ENCODE measurements at regions not wholly inside any gene's neighbourhood (a gene's known extent, or its start where the extent isn't known, plus 50 kb on each side); places are given as distances from the start of the nearest gene placed in this dataset.

- no peaks in the 10 kb centered on the region for H3K4me1 ChIP-seq (ENCODE audit: control insufficient read depth, extremely low read depth, insufficient read depth, low read length)
- H3K4me3 ChIP-seq (replicated peaks in 1 of 3; ENCODE audit: insufficient read depth in 1 of 3, low read depth in 1 of 3, low read length in 3 of 3) = no peak overlapping the region
- BruUV-seq (replicated peaks) = no TSS peak
- ChIA-PET POLR2A (no interaction called here), CTCF (no interaction called here)
- peaks cover 0 to 3% of the 10 kb centered on the region in 2 experiments for H3K27me3 ChIP-seq (ENCODE audit: control insufficient read depth in 2 of 2, insufficient read depth in 2 of 2, low read length in 2 of 2)
- TF ChIP-seq POLR2A (IDR thresholded peaks at IDR 0.05; ENCODE audit: low read depth, low read length) (no peak), MYC (IDR thresholded peaks at IDR 0.05; ENCODE audit: low read depth, low read length) (no peak), FOS (IDR thresholded peaks at IDR 0.05; ENCODE audit: borderline replicate concordance, insufficient read depth, low read length) (no peak), MAX (IDR thresholded peaks at IDR 0.05; ENCODE audit: insufficient read depth, insufficient read length) (no peak), EZH2 (IDR thresholded peaks at IDR 0.05; ENCODE audit: borderline replicate concordance, low read depth, low read length, severe bottlenecking) (no peak), GATA2 (IDR thresholded peaks at IDR 0.05; ENCODE audit: insufficient read depth, insufficient read length, low read depth, low read length) (no peak), POLR2AphosphoS5 (IDR thresholded peaks at IDR 0.05; ENCODE audit: insufficient read depth, low read depth, low read length) (no peak), JUN (IDR thresholded peaks at IDR 0.05; ENCODE audit: borderline replicate concordance, insufficient read depth, insufficient read length, low read depth) (no peak)
- dilution Hi-C loops (cut with MboI; ENCODE audit: extremely low pct_ligation_motif_present, low sequenced_read_pairs) (no loop called here), intact Hi-C loops (cut with micrococcal nuclease) (no loop called here)
- no peaks in the 10 kb centered on the region for H3K9me3 ChIP-seq (replicated peaks; ENCODE audit: control insufficient read depth, insufficient read depth, low read length)
- H3K36me3 ChIP-seq (ENCODE audit: control insufficient read depth in 2 of 2, extremely low read depth in 1 of 2, insufficient read depth in 2 of 2, low read length in 2 of 2) = no peaks in the 10 kb centered on the region
- no peaks in the 10 kb centered on the region for H3K9me1 ChIP-seq (replicated peaks; ENCODE audit: control insufficient read depth, extremely low read depth, insufficient read depth, low read length)
- H3K27ac ChIP-seq (ENCODE audit: insufficient read depth, low read depth, low read length) = no peak overlapping the region
- no peak overlapping the region for H3K4me2 ChIP-seq (ENCODE audit: insufficient read depth, low read length)
- no peaks in the 10 kb centered on the region for H4K20me1 ChIP-seq (replicated peaks; ENCODE audit: control insufficient read depth, extremely low read depth, insufficient read depth, low read length)
- no peak overlapping the region for H3K9ac ChIP-seq (replicated peaks; ENCODE audit: extremely low read depth, insufficient read depth, low read length)
- DNase-seq (ENCODE audit: low read depth, low spot score) (no peak), FAIRE-seq (no peak)
- H3K79me2 ChIP-seq (ENCODE audit: control insufficient read depth, insufficient read depth, low read length) = no peaks in the 10 kb centered on the region
- H2AFZ ChIP-seq (ENCODE audit: low read depth, low read length) = no peak overlapping the region
Measured at GRCh38 chr5:53820802-53821171, 260.3 kb downstream of the NDUFS4 start.

DNA sequence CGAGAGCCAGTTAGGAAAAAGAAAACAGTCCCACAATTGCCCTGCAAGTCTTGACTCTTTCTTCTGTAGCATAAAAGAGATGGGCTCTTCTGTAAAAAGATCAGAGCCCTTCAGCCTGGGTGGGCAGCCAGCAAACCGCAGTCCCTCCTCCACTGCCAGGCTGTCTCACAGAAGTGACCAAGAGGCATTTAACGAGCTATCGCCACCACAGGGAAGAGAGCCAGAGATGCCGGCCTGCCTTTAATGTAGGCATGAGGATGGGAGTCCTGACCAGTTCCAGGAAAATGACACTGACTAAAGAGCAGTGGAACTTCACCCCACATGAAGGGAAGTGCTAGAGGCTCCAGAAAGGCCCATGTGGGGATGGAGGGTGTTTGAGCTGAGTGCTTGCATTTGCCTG lies 264.6 kb downstream of the NDUFS4 start:
- Histone ChIP-seq H3K9me3 (replicated peaks; ENCODE audit: control insufficient read depth, insufficient read depth, low read length) (no peaks in the 10 kb centered on the region), H3K9ac (replicated peaks; ENCODE audit: extremely low read depth, insufficient read depth, low read length) (no peak overlapping the region), H3K79me2 (ENCODE audit: control insufficient read depth, insufficient read depth, low read length) (no peaks in the 10 kb centered on the region), H3K27ac (ENCODE audit: insufficient read depth, low read depth, low read length) (no peak overlapping the region), H3K4me3 (replicated peaks in 1 of 3; ENCODE audit: insufficient read depth in 1 of 3, low read depth in 1 of 3, low read length in 3 of 3) (no peak overlapping the region), H2AFZ (ENCODE audit: low read depth, low read length) (no peak overlapping the region), H4K20me1 (replicated peaks; ENCODE audit: control insufficient read depth, extremely low read depth, insufficient read depth, low read length) (no peaks in the 10 kb centered on the region), H3K4me2 (ENCODE audit: insufficient read depth, low read length) (no peak overlapping the region), H3K36me3 (ENCODE audit: control insufficient read depth in 2 of 2, extremely low read depth in 1 of 2, insufficient read depth in 2 of 2, low read length in 2 of 2) (no peaks in the 10 kb centered on the region), H3K27me3 (ENCODE audit: control insufficient read depth in 2 of 2, insufficient read depth in 2 of 2, low read length in 2 of 2) (no peaks in the 10 kb centered on the region), H3K4me1 (ENCODE audit: control insufficient read depth, extremely low read depth, insufficient read depth, low read length) (no peaks in the 10 kb centered on the region), H3K9me1 (replicated peaks; ENCODE audit: control insufficient read depth, extremely low read depth, insufficient read depth, low read length) (no peaks in the 10 kb centered on the region)
- TF ChIP-seq, protein P1, sequence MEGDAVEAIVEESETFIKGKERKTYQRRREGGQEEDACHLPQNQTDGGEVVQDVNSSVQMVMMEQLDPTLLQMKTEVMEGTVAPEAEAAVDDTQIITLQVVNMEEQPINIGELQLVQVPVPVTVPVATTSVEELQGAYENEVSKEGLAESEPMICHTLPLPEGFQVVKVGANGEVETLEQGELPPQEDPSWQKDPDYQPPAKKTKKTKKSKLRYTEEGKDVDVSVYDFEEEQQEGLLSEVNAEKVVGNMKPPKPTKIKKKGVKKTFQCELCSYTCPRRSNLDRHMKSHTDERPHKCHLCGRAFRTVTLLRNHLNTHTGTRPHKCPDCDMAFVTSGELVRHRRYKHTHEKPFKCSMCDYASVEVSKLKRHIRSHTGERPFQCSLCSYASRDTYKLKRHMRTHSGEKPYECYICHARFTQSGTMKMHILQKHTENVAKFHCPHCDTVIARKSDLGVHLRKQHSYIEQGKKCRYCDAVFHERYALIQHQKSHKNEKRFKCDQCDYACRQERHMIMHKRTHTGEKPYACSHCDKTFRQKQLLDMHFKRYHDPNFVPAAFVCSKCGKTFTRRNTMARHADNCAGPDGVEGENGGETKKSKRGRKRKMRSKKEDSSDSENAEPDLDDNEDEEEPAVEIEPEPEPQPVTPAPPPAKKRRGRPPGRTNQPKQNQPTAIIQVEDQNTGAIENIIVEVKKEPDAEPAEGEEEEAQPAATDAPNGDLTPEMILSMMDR (IDR thresholded peaks at IDR 0.05; ENCODE audit: extremely low read depth in 1 of 2, insufficient read depth in 1 of 2, low read depth in 1 of 2, low read length in 2 of 2) = no peak
- no peak for TF ChIP-seq FOS (IDR thresholded peaks at IDR 0.05; ENCODE audit: borderline replicate concordance, insufficient read depth, low read length)
- TF ChIP-seq EZH2 (IDR thresholded peaks at IDR 0.05; ENCODE audit: borderline replicate concordance, low read depth, low read length, severe bottlenecking) = no peak
- no peak for TF ChIP-seq JUN (IDR thresholded peaks at IDR 0.05; ENCODE audit: borderline replicate concordance, insufficient read depth, insufficient read length, low read depth)
- no peak for TF ChIP-seq POLR2A (IDR thresholded peaks at IDR 0.05; ENCODE audit: low read depth, low read length)
- no peak for TF ChIP-seq MAX (IDR thresholded peaks at IDR 0.05; ENCODE audit: insufficient read depth, insufficient read length)
- TF ChIP-seq POLR2AphosphoS5 (IDR thresholded peaks at IDR 0.05; ENCODE audit: insufficient read depth, low read depth, low read length) = no peak
- TF ChIP-seq MYC (IDR thresholded peaks at IDR 0.05; ENCODE audit: low read depth, low read length) = no peak
- TF ChIP-seq GATA2 (IDR thresholded peaks at IDR 0.05; ENCODE audit: insufficient read depth, insufficient read length, low read depth, low read length) = no peak
- CTCF ChIA-PET = interaction anchor here (1.1 to 1.4 kb wide), 2 partner anchors 16 to 410 kb away, joined by 3 read pairs; no protein-coding TSS in a partner anchor
- FAIRE-seq (no peak), DNase-seq (ENCODE audit: low read depth, low spot score) (no peak)
- POLR2A ChIA-PET = interaction anchor here (0.6 kb wide), 1 partner anchor 737 kb away, joined by 6 read pairs; no protein-coding TSS in a partner anchor
- no TSS peak for BruUV-seq (replicated peaks)
- intact Hi-C loops (cut with micrococcal nuclease) = no loop called here
- dilution Hi-C loops (cut with MboI; ENCODE audit: extremely low pct_ligation_motif_present, low sequenced_read_pairs) = no loop called here
